ENCODE measurements at regions not wholly inside any gene's neighbourhood (a gene's known extent, or its start where the extent isn't known, plus 50 kb on each side); places are given as distances from the start of the nearest gene placed in this dataset.
"Not testable (repeated sequence)": the region's sequence is repeated elsewhere in the genome, so short reads cannot be mapped to it uniquely, and the experiment has no call there.

- not testable (repeated sequence) for DNase-seq (ENCODE audit: low read depth)
Measured at GRCh38 chr5:158446761-158447160, 587.8 kb upstream of the CLINT1 start.

DNA sequence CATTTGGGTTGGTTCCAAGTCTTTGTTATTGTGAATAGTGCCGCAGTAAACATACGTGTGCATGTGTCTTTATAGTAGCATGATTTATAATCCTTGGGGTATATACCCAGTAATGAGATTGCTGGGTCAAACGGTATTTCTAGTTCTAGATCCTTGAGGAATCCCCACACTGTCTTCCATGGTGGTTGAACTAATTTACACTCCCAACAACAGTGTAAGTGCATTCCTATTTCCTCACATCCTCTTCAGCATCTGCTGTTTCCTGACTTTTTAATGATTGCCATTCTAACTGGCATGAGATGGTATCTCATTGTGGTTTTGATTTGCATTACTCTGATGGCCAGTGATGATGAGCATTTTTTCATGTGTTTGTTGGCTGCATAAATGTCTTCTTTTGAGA is 580.3 kb upstream of the CLINT1 start:
- DNase-seq (ENCODE audit: low read depth), result peak; percentile 29

GRCh38 chr5:158436271-158437065 is 577.5 kb upstream of the CLINT1 start:
- DNase-seq (ENCODE audit: low read depth), result no peak

- DNase-seq (ENCODE audit: low read depth), result no peak
Measured at GRCh38 chr5:158435161-158435616, 576.2 kb upstream of the CLINT1 start.

DNA sequence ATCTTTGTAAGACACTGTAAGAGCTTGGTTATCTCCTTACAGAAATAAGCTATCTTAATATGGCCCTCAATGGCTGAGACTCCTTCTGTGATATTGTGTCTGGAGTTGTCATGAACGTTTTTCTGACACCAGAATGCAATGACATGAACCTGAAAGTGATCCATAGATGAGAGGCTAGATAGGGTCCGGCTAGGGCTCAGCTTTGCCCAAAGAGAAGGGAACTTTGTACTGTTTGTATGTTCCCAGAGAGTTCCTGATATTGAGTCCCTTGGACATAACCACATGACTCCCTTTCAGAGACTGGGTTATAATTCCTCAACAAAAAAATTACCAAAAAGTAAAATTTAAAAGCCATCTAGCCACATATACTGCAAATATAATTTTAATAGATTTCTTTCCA is 575.8 kb upstream of the CLINT1 start:
- no peak for DNase-seq (ENCODE audit: low read depth)

DNA sequence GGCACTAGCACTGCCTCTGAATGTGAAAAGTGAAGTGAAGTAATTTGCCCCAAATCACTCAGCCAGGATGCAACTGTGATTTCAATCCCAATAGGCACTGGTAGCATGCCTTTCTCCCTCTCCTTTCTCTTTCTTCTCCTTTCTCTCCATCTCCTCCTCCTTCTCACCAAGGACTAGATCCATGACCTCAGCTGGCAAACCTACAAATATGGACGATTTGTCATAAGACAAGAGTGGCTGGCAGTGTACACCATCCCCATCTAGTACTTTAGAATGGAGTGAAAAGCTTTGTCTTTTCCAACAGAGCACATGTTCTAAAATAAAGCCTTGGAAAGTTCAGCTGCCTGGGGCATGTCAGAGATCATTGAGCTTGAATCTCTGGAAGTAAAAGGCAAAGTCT is 574.7 kb upstream of the CLINT1 start:
- no peak for DNase-seq (ENCODE audit: low read depth)

GRCh38 chr5:158431369-158432029 is 572.6 kb upstream of the CLINT1 start:
- peak; percentile 96 for DNase-seq (ENCODE audit: low read depth)

- DNase-seq (ENCODE audit: low read depth), result no peak
Measured at GRCh38 chr5:158430798-158431167, 571.8 kb upstream of the CLINT1 start.

GRCh38 chr5:158430166-158430797 is 571.3 kb upstream of the CLINT1 start:
- DNase-seq (ENCODE audit: low read depth), result no peak

DNA sequence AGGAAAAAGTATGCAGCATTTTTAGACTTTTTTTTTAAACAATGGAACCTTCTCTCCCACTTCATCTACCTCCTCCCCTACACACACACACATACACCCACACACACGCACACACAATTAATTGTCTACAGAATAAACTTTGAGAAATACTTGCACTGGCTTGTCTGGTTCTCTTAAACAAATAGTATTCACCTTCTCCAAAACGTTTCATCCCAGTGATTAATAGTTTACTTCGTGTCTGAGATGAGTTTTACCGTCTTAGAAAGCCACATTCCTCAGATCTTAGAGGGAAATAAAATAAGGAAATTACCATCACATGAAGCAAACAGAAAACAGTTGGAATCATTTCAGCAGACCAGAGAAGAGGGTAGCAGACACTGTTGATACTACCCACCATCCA is 570.6 kb upstream of the CLINT1 start:
- no peak for DNase-seq (ENCODE audit: low read depth)

DNA sequence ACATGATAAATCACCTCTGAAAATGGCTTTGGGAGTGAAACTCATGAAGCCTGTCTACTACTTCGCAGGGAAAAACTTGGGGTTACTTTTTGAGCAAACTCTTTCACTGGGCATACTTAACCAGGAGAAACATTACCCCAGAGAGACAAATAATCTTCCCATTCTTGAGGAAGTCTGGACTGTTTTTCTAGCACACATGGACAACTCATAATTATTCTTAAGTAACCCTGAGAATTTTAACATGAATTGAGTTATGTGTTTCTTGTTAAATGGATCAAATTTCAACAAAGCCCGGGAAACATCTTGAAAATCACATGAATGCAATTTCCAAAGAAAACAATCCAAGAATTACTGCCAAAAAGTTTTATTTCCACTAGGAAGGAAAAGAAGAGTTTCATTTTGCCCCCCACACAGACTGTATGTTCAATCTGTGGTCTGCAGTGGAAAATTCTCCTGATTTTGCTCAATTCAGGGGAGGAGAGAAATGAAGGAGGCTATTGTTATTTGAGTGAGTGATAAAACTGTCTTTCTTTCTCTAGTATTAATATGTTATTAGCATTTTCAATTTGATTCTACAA is 564.8 kb upstream of the CLINT1 start:
- DNase-seq (ENCODE audit: low read depth), result peak; percentile 90

- no peak for DNase-seq (ENCODE audit: low read depth)
Measured at GRCh38 chr5:158422653-158423515, 563.9 kb upstream of the CLINT1 start.

DNA sequence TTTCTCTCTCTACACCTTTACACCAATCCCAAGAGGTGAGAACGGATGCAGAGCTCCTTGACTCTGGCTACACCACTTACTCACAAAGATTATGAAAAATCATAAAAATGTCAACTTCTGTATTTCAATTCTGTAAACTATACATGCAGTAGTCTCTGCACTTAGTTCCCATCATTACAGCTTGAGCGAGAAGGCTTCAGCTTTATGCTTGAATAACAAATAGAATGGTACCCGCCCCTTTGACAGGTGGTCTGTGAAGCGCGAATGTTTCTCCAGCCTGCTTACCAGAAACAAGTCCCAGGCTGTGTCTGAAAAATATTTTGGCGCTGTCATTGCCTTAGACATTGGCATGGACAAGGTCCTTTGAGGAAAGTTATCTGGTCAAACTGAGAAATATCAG is 562.4 kb upstream of the CLINT1 start:
- no peak for DNase-seq (ENCODE audit: low read depth)

GRCh38 chr5:158419186-158419585 is 560.2 kb upstream of the CLINT1 start:
- DNase-seq (ENCODE audit: low read depth), result no peak

GRCh38 chr5:158414780-158415179 is 555.8 kb upstream of the CLINT1 start:
- DNase-seq (ENCODE audit: low read depth), result peak; percentile 68

DNA sequence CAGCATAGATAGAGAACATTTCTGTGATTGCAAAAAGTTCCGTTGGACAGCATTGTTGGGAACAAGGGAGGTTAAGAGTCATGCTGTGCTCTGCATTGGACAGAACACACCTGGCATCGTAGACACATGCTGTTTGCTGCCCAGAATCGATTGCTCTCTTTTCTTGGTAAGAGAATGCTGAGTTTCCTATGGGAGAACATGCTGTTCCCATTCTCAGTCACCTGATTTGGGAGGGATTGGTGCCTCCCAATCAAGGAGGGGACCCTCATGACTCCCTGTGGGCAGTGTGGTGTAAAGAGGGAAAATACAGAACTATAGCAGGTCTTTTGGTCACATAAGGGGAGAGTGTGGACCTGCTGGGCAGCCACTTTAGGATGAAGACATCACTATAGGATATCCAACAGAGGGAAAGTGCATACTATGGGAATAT is 555.4 kb upstream of the CLINT1 start:
- DNase-seq (ENCODE audit: low read depth), result no peak

GRCh38 chr5:158413122-158413680 is 554.3 kb upstream of the CLINT1 start:
- DNase-seq (ENCODE audit: low read depth), result no peak

GRCh38 chr5:158410976-158411375 is 552.0 kb upstream of the CLINT1 start:
- peak; percentile 30 for DNase-seq (ENCODE audit: low read depth)

DNA sequence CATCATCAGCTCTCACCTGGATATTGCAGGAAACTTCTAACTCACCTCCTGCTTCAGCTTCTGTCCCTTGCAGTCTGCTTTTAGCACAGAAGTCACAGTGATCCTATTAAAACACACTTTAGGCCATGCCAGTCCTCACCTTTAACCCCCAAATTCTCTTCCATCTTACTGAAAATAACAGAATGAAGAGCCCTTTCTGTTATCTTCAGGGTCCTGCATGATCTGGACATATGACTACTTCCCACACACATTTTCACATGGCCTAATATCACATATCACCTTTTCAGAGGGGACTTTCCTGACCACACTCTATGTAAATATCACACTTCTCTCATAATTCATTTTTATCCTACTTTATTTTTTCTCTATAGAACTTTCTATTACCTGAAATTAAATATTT is 550.6 kb upstream of the CLINT1 start:
- DNase-seq (ENCODE audit: low read depth), result no peak

- no peak for DNase-seq (ENCODE audit: low read depth)
Measured at GRCh38 chr5:158407824-158408195, 548.9 kb upstream of the CLINT1 start.
